GM19372 (cell line): ENCODE measurements at regions not wholly inside any gene's neighbourhood (a gene's known extent, or its start where the extent isn't known, plus 50 kb on each side); places are given as distances from the start of the nearest gene placed in this dataset.

Source experiments
- ATAC-seq: cut with Tn5 transposase; IDR thresholded peaks from one replicate; pipeline ENCODE4 v1.9.1; 2021; ENCODE audit warnings: mild to moderate bottlenecking, low read depth, moderate library complexity; ENCODE audit not compliant: unreplicated experiment

GRCh38 chr4:11765849-11766453 lies 337.3 kb upstream of the HS3ST1 start:
- peak; percentile 74 for ATAC-seq

- no peak for ATAC-seq
Observed at GRCh38 chr4:11748164-11748872, 319.6 kb upstream of the HS3ST1 start.

- ATAC-seq, result no peak
Observed at GRCh38 chr4:11746734-11747133, 318.0 kb upstream of the HS3ST1 start.

GRCh38 chr4:11743976-11744375 lies 315.3 kb upstream of the HS3ST1 start:
- ATAC-seq, result no peak

GRCh38 chr4:11743236-11743635 lies 314.5 kb upstream of the HS3ST1 start:
- no peak for ATAC-seq

GRCh38 chr4:11741190-11741652 lies 312.5 kb upstream of the HS3ST1 start:
- no peak for ATAC-seq

- ATAC-seq, result no peak
Observed at GRCh38 chr4:11739992-11740391, 311.3 kb upstream of the HS3ST1 start.

- no peak for ATAC-seq
Observed at GRCh38 chr4:11736978-11737377, 308.3 kb upstream of the HS3ST1 start.

- ATAC-seq, result no peak
Observed at GRCh38 chr4:11735651-11736050, 307.0 kb upstream of the HS3ST1 start.

GRCh38 chr4:11732155-11732554 lies 303.5 kb upstream of the HS3ST1 start:
- no peak for ATAC-seq

- ATAC-seq, result no peak
Observed at GRCh38 chr4:11730545-11730944, 301.9 kb upstream of the HS3ST1 start.

- no peak for ATAC-seq
Observed at GRCh38 chr4:11729548-11729947, 300.9 kb upstream of the HS3ST1 start.

GRCh38 chr4:11727903-11728564 lies 299.3 kb upstream of the HS3ST1 start:
- no peak for ATAC-seq

- ATAC-seq, result no peak
Observed at GRCh38 chr4:11724731-11725130, 296.0 kb upstream of the HS3ST1 start.

GRCh38 chr4:11722223-11722622 lies 293.5 kb upstream of the HS3ST1 start:
- no peak for ATAC-seq

GRCh38 chr4:11720292-11720691 lies 291.6 kb upstream of the HS3ST1 start:
- no peak for ATAC-seq

- no peak for ATAC-seq
Observed at GRCh38 chr4:11719879-11720278, 291.2 kb upstream of the HS3ST1 start.

- no peak for ATAC-seq
Observed at GRCh38 chr4:11715753-11716521, 287.2 kb upstream of the HS3ST1 start.

GRCh38 chr4:11710453-11711093 lies 281.9 kb upstream of the HS3ST1 start:
- ATAC-seq, result no peak

GRCh38 chr4:11704186-11704830 lies 275.6 kb upstream of the HS3ST1 start:
- ATAC-seq, result no peak
